ENCODE measurements at regions not wholly inside any gene's neighbourhood (a gene's known extent, or its start where the extent isn't known, plus 50 kb on each side); places are given as distances from the start of the nearest gene placed in this dataset.
A peak's percentile ranks its signal among the peaks of the same experiment; 100 is the strongest.

GRCh38 chr4:77488882-77489281 is 116.7 kb upstream of the CXCL13 start:
- TF ChIP-seq, protein P1, sequence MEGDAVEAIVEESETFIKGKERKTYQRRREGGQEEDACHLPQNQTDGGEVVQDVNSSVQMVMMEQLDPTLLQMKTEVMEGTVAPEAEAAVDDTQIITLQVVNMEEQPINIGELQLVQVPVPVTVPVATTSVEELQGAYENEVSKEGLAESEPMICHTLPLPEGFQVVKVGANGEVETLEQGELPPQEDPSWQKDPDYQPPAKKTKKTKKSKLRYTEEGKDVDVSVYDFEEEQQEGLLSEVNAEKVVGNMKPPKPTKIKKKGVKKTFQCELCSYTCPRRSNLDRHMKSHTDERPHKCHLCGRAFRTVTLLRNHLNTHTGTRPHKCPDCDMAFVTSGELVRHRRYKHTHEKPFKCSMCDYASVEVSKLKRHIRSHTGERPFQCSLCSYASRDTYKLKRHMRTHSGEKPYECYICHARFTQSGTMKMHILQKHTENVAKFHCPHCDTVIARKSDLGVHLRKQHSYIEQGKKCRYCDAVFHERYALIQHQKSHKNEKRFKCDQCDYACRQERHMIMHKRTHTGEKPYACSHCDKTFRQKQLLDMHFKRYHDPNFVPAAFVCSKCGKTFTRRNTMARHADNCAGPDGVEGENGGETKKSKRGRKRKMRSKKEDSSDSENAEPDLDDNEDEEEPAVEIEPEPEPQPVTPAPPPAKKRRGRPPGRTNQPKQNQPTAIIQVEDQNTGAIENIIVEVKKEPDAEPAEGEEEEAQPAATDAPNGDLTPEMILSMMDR (IDR thresholded peaks at IDR 0.05; ENCODE audit: low read depth, low read length): no peak
- in situ Hi-C loops (cut with HindIII; ENCODE audit: low sequenced_read_pairs): no loop called here
- no peak for DNase-seq (ENCODE audit: low read depth, low spot score)
- H3K4me3 ChIP-seq (ENCODE audit: low read depth, low read length): no peak overlapping the region

GRCh38 chr4:77493120-77493752 is 112.4 kb upstream of the CXCL13 start:
- TF ChIP-seq, protein P1 (IDR thresholded peaks at IDR 0.05; ENCODE audit: low read depth, low read length): no peak
- DNase-seq (ENCODE audit: low read depth, low spot score): no peak
- no peak overlapping the region for H3K4me3 ChIP-seq (ENCODE audit: low read depth, low read length)
- in situ Hi-C loops (cut with HindIII; ENCODE audit: low sequenced_read_pairs): no loop called here

- no peak for DNase-seq (ENCODE audit: low read depth, low spot score)
- TF ChIP-seq, protein P1 (IDR thresholded peaks at IDR 0.05; ENCODE audit: low read depth, low read length): no peak
- in situ Hi-C loops (cut with HindIII; ENCODE audit: low sequenced_read_pairs): no loop called here
- H3K4me3 ChIP-seq (ENCODE audit: low read depth, low read length): no peak overlapping the region
Measured at GRCh38 chr4:77493829-77494551, 111.6 kb upstream of the CXCL13 start.

DNA sequence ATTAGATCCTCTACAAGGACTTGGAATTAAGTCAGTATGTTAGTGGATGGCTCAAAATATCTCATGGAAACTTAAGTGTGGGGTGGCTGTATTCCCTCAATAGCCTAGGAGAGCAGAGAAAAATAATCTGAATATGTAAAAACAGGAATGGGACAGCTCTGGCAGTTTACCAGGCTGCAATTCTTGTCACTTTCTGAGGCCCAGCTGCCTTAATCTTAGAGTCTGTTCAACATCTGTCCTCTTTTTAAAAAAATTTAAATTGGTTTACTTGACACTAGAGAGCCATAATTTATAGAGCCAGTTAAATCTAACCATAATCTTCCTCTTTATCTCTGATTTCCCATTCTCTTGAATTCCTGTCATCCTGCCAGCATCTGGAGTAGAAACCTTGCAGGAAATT is 109.2 kb upstream of the CXCL13 start:
- no peak overlapping the region for H3K4me3 ChIP-seq (ENCODE audit: low read depth, low read length)
- DNase-seq (ENCODE audit: low read depth, low spot score): no peak
- TF ChIP-seq, protein P1 (IDR thresholded peaks at IDR 0.05; ENCODE audit: low read depth, low read length): no peak
- in situ Hi-C loops (cut with HindIII; ENCODE audit: low sequenced_read_pairs): no loop called here

GRCh38 chr4:77500801-77501200 is 104.8 kb upstream of the CXCL13 start:
- in situ Hi-C loops (cut with HindIII; ENCODE audit: low sequenced_read_pairs): no loop called here
- peak; percentile 14 for DNase-seq (ENCODE audit: low read depth, low spot score)
- TF ChIP-seq, protein P1 (IDR thresholded peaks at IDR 0.05; ENCODE audit: low read depth, low read length): no peak
- no peak overlapping the region for H3K4me3 ChIP-seq (ENCODE audit: low read depth, low read length)

DNA sequence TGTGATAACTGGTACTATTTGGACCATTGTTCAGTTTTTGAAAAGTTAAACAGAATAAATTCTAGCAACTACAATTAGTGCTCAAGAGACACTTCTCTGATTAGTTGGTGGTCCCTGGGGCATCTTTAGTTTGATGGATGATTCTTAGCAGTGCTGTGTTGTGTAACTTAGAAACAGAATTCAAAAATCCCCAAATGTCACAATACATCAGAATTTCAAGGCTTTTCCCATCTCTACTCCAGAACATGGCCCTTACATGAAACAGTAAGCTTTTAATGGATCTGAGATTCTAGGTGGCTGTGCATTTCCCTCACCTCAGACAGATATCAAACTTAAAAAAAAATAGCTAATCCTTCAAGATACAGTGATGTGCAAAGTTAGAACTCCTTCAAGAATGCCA is 104.4 kb upstream of the CXCL13 start:
- H3K4me3 ChIP-seq (ENCODE audit: low read depth, low read length): no peak overlapping the region
- TF ChIP-seq, protein P1 (IDR thresholded peaks at IDR 0.05; ENCODE audit: low read depth, low read length): no peak
- in situ Hi-C loops (cut with HindIII; ENCODE audit: low sequenced_read_pairs): no loop called here
- no peak for DNase-seq (ENCODE audit: low read depth, low spot score)
